Osteocyte (in vitro differentiated cells): ENCODE measurements at regions not wholly inside any gene's neighbourhood (a gene's known extent, or its start where the extent isn't known, plus 50 kb on each side); places are given as distances from the start of the nearest gene placed in this dataset.

Experiments
- DNase-seq: peaks from one replicate; pipeline ENCODE4 v3.0.0; 2021; ENCODE audit warnings: mixed read lengths; ENCODE audit not compliant: unreplicated experiment; ENCODE audit errors: extremely low spot score
- H3K27ac Mint-ChIP-seq: one replicate; pipeline ENCODE4 v1.8.0; 2021; ENCODE audit warnings: mild to moderate bottlenecking, mixed read lengths; ENCODE audit not compliant: unreplicated experiment
- H3K27me3 Mint-ChIP-seq: one replicate; pipeline ENCODE4 v1.8.0; 2021; ENCODE audit warnings: mixed read lengths; ENCODE audit not compliant: unreplicated experiment
- H3K36me3 Mint-ChIP-seq: one replicate; pipeline ENCODE4 v1.8.0; 2021; ENCODE audit warnings: mixed read lengths; ENCODE audit not compliant: unreplicated experiment
- H3K4me1 Mint-ChIP-seq: one replicate; pipeline ENCODE4 v1.8.0; 2021; ENCODE audit warnings: mixed read lengths; ENCODE audit not compliant: unreplicated experiment
- H3K4me3 Mint-ChIP-seq: one replicate; pipeline ENCODE4 v1.8.0; 2021; ENCODE audit warnings: mild to moderate bottlenecking, moderate library complexity, mixed read lengths; ENCODE audit not compliant: unreplicated experiment
- H3K9me3 Mint-ChIP-seq: one replicate; pipeline ENCODE4 v1.8.0; 2021; ENCODE audit warnings: mixed read lengths; ENCODE audit not compliant: unreplicated experiment
- TF ChIP-seq, protein P1 (sequence below): fragments of 200-600 bp; sonication (generic); IDR thresholded peaks from 2 replicates; pipeline ENCODE4 v1.5.0; 2021; ENCODE audit warnings: antibody characterized with exemption, mild to moderate bottlenecking, moderate library complexity

DNA sequence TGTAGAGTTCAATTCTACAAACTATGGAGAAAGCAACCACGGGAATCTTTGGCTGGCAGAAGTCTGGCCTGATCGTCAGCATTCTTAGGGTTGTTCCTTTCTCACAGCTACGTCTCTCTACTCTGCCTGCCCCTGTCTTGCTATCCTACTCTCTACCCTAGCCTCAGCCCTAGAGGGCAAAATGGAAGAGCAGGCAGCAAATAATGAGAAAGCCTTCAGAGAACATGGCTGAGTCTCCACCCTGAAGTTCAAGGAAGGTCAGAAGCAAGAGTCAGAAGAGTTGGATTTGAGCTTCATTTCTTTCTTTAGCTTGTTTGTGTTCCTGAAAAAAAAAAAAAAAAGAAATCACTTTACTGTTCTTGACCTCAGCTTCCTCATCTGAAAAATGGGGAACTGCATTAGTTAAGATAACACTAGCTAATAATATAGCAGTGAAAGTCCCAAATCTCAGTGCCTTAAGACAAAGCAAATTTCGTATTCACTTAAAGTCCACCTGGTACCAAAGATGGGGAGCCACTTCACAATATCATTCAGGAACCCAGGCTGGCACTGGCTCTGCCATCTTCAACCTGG, 50.2 kb upstream of the CCND2 start:
- H3K27me3 Mint-ChIP-seq, result peaks cover 11% of the 10 kb centered on the region

DNA sequence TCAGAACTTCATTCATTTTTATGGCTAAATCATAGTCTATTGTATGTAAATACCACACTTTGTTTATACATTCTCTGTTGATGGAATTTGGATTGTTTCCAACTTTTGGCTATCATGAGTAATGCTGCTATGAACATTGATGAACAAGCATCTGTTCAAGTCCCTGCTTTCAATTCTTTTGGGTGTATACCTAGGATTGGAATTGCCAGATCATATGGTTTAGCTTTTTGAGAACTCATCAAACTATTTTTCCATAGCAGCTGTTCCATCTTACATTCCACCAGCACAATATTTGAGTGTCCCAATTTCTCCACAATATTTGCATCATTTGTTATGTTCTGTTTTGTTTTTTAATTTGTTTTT, 52.3 kb upstream of the CCND2 start:
- H3K36me3 Mint-ChIP-seq, result no peaks in the 10 kb centered on the region
- no peak for DNase-seq
- H3K4me1 Mint-ChIP-seq, result no peaks in the 10 kb centered on the region
- no peak overlapping the region for H3K27ac Mint-ChIP-seq
- no peak overlapping the region for H3K4me3 Mint-ChIP-seq
- H3K9me3 Mint-ChIP-seq, result no peaks in the 10 kb centered on the region
- H3K27me3 Mint-ChIP-seq, result peaks cover 11% of the 10 kb centered on the region
- TF ChIP-seq, protein P1, sequence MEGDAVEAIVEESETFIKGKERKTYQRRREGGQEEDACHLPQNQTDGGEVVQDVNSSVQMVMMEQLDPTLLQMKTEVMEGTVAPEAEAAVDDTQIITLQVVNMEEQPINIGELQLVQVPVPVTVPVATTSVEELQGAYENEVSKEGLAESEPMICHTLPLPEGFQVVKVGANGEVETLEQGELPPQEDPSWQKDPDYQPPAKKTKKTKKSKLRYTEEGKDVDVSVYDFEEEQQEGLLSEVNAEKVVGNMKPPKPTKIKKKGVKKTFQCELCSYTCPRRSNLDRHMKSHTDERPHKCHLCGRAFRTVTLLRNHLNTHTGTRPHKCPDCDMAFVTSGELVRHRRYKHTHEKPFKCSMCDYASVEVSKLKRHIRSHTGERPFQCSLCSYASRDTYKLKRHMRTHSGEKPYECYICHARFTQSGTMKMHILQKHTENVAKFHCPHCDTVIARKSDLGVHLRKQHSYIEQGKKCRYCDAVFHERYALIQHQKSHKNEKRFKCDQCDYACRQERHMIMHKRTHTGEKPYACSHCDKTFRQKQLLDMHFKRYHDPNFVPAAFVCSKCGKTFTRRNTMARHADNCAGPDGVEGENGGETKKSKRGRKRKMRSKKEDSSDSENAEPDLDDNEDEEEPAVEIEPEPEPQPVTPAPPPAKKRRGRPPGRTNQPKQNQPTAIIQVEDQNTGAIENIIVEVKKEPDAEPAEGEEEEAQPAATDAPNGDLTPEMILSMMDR, result no peak

More for the DNA sequence above, 50.2 kb upstream of the CCND2 start:
- DNase-seq, result no peak
- Mint-ChIP-seq H3K27ac (no peak overlapping the region), H3K4me1 (no peaks in the 10 kb centered on the region), H3K36me3 (no peaks in the 10 kb centered on the region), H3K4me3 (no peak overlapping the region), H3K9me3 (no peaks in the 10 kb centered on the region)
- TF ChIP-seq, protein P1, result no peak

DNA sequence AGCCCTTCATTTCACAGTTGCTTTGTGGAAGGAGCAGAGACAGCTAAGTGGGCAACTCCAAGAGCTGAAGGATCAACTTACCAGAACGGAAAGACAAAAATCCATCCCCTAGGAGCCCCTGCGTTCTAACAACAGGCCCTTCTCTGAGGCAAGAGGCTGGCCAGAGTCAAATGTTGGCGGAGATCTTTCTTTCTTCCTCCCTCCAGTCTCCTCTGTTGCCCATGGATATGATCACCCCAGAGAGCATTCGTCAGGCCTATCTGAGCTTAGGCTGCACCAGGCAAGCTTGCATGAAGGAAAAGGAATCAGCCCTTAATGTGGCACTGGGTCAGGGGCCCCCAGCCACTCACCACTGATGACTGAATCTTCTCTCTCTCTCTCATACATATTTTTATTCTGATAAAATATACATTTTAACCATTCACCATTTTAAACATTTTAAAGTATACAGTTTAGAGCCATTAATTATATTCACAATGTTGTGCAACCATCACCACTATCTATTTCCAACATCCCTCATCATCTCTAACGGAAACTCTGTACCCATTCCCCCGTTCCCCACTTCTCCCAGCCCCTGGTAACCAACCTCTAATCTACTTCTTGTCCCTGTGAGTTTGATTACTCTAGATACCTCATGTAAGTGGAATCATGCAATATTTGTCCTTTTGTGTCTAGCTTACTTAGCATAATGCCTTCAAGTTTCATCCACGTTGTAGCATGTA, 52.9 kb upstream of the CCND2 start:
- Mint-ChIP-seq H3K4me1 (no peaks in the 10 kb centered on the region), H3K4me3 (no peak overlapping the region), H3K9me3 (no peaks in the 10 kb centered on the region), H3K27me3 (peaks cover 11% of the 10 kb centered on the region), H3K36me3 (no peaks in the 10 kb centered on the region), H3K27ac (no peak overlapping the region)
- TF ChIP-seq, protein P1, result no peak
- peak; percentile 15 for DNase-seq

DNA sequence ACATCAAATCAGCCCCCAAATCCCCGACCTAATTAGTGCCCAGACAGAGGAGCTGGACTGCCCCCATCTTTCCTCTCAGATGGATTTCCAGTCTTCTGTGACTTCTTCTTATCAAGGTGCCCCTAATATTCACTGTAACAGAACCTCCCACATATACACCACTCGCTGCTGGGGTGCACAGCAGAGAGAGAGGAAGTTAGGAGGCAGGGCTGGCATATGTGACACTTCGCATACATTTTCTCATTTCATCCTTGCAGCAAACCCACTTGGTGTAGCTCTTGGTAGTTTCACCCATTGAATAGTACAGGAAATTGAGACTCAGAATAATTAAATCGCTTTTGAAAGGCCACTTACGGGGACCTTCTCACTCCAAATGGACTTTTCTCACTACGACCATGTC, 56.5 kb upstream of the CCND2 start:
- H3K9me3 Mint-ChIP-seq, result no peaks in the 10 kb centered on the region
- H3K36me3 Mint-ChIP-seq, result no peaks in the 10 kb centered on the region
- H3K27me3 Mint-ChIP-seq, result peaks cover 11% of the 10 kb centered on the region
- TF ChIP-seq, protein P1, result no peak
- no peak overlapping the region for H3K27ac Mint-ChIP-seq
- no peak overlapping the region for H3K4me3 Mint-ChIP-seq
- DNase-seq, result peak; percentile 46
- H3K4me1 Mint-ChIP-seq, result no peaks in the 10 kb centered on the region

DNA sequence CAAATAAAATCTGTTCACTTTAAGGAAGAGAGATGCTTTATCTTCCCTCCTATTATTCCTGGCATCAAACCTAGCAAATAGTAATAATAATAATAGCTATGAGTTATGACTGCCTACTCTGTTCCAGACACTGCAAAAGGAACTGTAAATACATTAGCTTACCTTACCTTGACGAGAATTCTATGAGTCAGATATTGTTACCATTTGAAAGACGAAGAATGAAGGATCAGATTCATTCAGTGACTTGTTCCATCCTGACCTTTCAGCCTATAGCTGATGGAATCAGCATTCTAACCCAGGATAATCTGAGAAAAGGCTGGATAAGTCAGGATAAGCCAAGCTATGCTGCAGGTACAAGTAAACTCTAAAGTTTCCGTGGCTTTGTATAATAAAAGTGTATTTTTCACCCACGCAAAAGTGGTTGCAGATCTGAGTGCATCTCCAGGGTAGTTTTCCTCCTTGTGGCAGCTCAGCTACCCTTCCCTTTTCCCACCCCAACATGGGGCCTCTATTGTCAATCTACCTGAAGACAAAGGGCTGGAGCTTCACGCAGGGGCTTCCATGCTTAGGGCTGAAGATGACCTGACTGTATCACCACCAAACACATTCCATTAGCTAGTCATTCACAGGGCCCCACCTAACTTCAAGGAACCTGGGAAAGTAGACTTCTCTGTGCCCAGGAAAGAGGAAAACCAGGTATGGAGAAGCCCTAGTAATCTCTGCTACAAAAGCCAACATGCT, 57.2 kb upstream of the CCND2 start:
- peaks cover 11% of the 10 kb centered on the region for H3K27me3 Mint-ChIP-seq
- no peak overlapping the region for H3K27ac Mint-ChIP-seq
- no peaks in the 10 kb centered on the region for H3K9me3 Mint-ChIP-seq
- no peak overlapping the region for H3K4me3 Mint-ChIP-seq
- TF ChIP-seq, protein P1, result no peak
- no peaks in the 10 kb centered on the region for H3K4me1 Mint-ChIP-seq
- H3K36me3 Mint-ChIP-seq, result no peaks in the 10 kb centered on the region
- DNase-seq, result no peak
